ENCODE measurements at regions not wholly inside any gene's neighbourhood (a gene's known extent, or its start where the extent isn't known, plus 50 kb on each side); places are given as distances from the start of the nearest gene placed in this dataset.
"Not testable (repeated sequence)": the region's sequence is repeated elsewhere in the genome, so short reads cannot be mapped to it uniquely, and the experiment has no call there.

GRCh38 chr11:37264060-37264459 lies 666.0 kb upstream of the RAG2 start:
- no peak overlapping the region for H3K27ac ChIP-seq (ENCODE audit: low read depth, low read length)
- RAD21 ChIA-PET (ENCODE audit: low non-redundant PET in 1 of 2, low total read pairs in 2 of 2, uncharacterized antibody in 2 of 2, unreplicated experiment in 2 of 2): no interaction called here
- intact Hi-C loops (cut with micrococcal nuclease): no loop called here
- TF ChIP-seq SP1 (IDR thresholded peaks at IDR 0.05; ENCODE audit: low read depth): no peak
- no peak for TF ChIP-seq EGR1 (IDR thresholded peaks at IDR 0.05; ENCODE audit: low read depth)
- no peak for TF ChIP-seq TCF7L2 (IDR thresholded peaks at IDR 0.05; ENCODE audit: borderline replicate concordance, extremely low read depth, insufficient read depth, insufficient read length)
- TF ChIP-seq POLR2AphosphoS5 (IDR thresholded peaks at IDR 0.05; ENCODE audit: low read depth, low read length): no peak
- TF ChIP-seq REST (IDR thresholded peaks at IDR 0.05; ENCODE audit: low read depth): no peak
- no peak for TF ChIP-seq SIN3A (IDR thresholded peaks at IDR 0.05; ENCODE audit: low read depth)
- TF ChIP-seq YY1 (IDR thresholded peaks at IDR 0.05; ENCODE audit: extremely low read depth, insufficient replicate concordance, low read depth, low read length): no peak
- TF ChIP-seq CEBPB (IDR thresholded peaks at IDR 0.05; ENCODE audit: low read depth): no peak
- no peak for TF ChIP-seq JUND (IDR thresholded peaks at IDR 0.05)
- TF ChIP-seq EZH2phosphoT487 (IDR thresholded peaks at IDR 0.05; ENCODE audit: borderline replicate concordance): no peak
- no peak overlapping the region for H3K9ac ChIP-seq (ENCODE audit: low read length)
- CTCF ChIA-PET: no interaction called here
- peaks cover 0 to 7% of the 10 kb centered on the region in 2 experiments; a peak in 1 of 4 replicates for H3K9me3 ChIP-seq (ENCODE audit: control insufficient read depth in 1 of 2, insufficient read depth in 1 of 2, low read depth in 1 of 2, low read length in 2 of 2)
- no peaks in the 10 kb centered on the region for H3K27me3 ChIP-seq (ENCODE audit: insufficient read depth, low read length)
- no peaks in the 10 kb centered on the region for H3K9me2 ChIP-seq (ENCODE audit: insufficient read depth)
- DNase-seq (ENCODE audit: low read depth, low spot score): no peak
- H3K4me2 ChIP-seq (ENCODE audit: low read length): no peak overlapping the region
- H3K36me3 ChIP-seq (ENCODE audit: control insufficient read depth in 1 of 2, insufficient read depth in 2 of 2, low read length in 2 of 2): no peaks in the 10 kb centered on the region
- no peaks in the 10 kb centered on the region for H3K4me1 ChIP-seq (ENCODE audit: control insufficient read depth in 1 of 2, insufficient read depth in 2 of 2, low read length in 2 of 2)
- no peaks in the 10 kb centered on the region for H4K20me1 ChIP-seq (ENCODE audit: insufficient read depth)
- H3K79me2 ChIP-seq (ENCODE audit: insufficient read depth, low read length): no peaks in the 10 kb centered on the region
- POLR2A ChIA-PET: no interaction called here
- BruUV-seq (replicated peaks): no TSS peak
- no peak overlapping the region for H2AFZ ChIP-seq (ENCODE audit: low read depth, low read length, poor library complexity, severe bottlenecking)
- no peak for ATAC-seq
- H3K4me3 ChIP-seq (replicated peaks in 1 of 2; ENCODE audit: low read depth in 1 of 2, low read length in 2 of 2): no peak overlapping the region

- POLR2A ChIA-PET; H3K9ac ChIP-seq (ENCODE audit: low read length); H3K79me2 ChIP-seq (ENCODE audit: insufficient read depth, low read length); intact Hi-C loops (cut with micrococcal nuclease); H3K36me3 ChIP-seq (ENCODE audit: control insufficient read depth in 1 of 2, insufficient read depth in 2 of 2, low read length in 2 of 2); H3K4me1 ChIP-seq (ENCODE audit: control insufficient read depth in 1 of 2, insufficient read depth in 2 of 2, low read length in 2 of 2); H3K9me3 ChIP-seq (ENCODE audit: control insufficient read depth in 1 of 2, insufficient read depth in 1 of 2, low read depth in 1 of 2, low read length in 2 of 2); H3K4me3 ChIP-seq (replicated peaks in 1 of 2; ENCODE audit: low read depth in 1 of 2, low read length in 2 of 2); H2AFZ ChIP-seq (ENCODE audit: low read depth, low read length, poor library complexity, severe bottlenecking); CTCF ChIA-PET; H3K27me3 ChIP-seq (ENCODE audit: insufficient read depth, low read length); ATAC-seq; RAD21 ChIA-PET (ENCODE audit: low non-redundant PET in 1 of 2, low total read pairs in 2 of 2, uncharacterized antibody in 2 of 2, unreplicated experiment in 2 of 2); DNase-seq (ENCODE audit: low read depth, low spot score); H4K20me1 ChIP-seq (ENCODE audit: insufficient read depth); BruUV-seq (replicated peaks); H3K27ac ChIP-seq (ENCODE audit: low read depth, low read length); H3K9me2 ChIP-seq (ENCODE audit: insufficient read depth); H3K4me2 ChIP-seq (ENCODE audit: low read length): not testable (repeated sequence)
These were observed 665.4 kb upstream of the RAG2 start for GRCh38 chr11:37263467-37263866.
